IMR-90 (cell line): ENCODE measurements at regions not wholly inside any gene's neighbourhood (a gene's known extent, or its start where the extent isn't known, plus 50 kb on each side); places are given as distances from the start of the nearest gene placed in this dataset.

Source experiments
- ATAC-seq: fragments of 200-7000 bp; cut with Tn5 transposase; 2 replicates; pipeline ENCODE4 v1.9.1; 2020; ENCODE audit warnings: low read depth, mild to moderate bottlenecking, moderate library complexity
- BruUV-seq: library from RNA; stranded (reverse); fragments of 400-500 nt; replicated peaks from 2 replicates; lab custom pipeline; 2021; lab: Mats Ljungman, UMichigan
- CTCF ChIA-PET: fragments of 300-600 bp; formaldehyde crosslinking; extraction: SDS; loops from one replicate; lab custom pipeline; 2021; ENCODE audit warnings: antibody characterized with exemption; lab: Yijun Ruan, JAX
- POLR2A ChIA-PET: fragments of 300-600 bp; sonication (Branson Sonifier 250); formaldehyde crosslinking; loops from one replicate; lab custom pipeline; 2022; ENCODE audit warnings: antibody characterized with exemption; ENCODE audit not compliant: unreplicated experiment; lab: Charles Lee
- DNase-seq: peaks from one replicate; pipeline ENCODE4 v3.0.0; 2013
- H2AFZ ChIP-seq: replicated peaks from 2 replicates; pipeline ENCODE3; 2013; ENCODE audit warnings: low read length, mild to moderate bottlenecking; ENCODE audit not compliant: poor library complexity
- H2AK5ac ChIP-seq: 2 replicates; pipeline ENCODE4 v1.6.1; 2013; ENCODE audit warnings: low read depth, low read length, inconsistent platforms
- H2AK9ac ChIP-seq: replicated peaks from 2 replicates; pipeline ENCODE3; 2013; ENCODE audit warnings: mild to moderate bottlenecking, low read depth, low read length, moderate library complexity; ENCODE audit not compliant: poor library complexity
- H2BK120ac ChIP-seq: 2 replicates; pipeline ENCODE4 v1.6.1; 2013; ENCODE audit warnings: low read depth, low read length, inconsistent platforms
- H2BK15ac ChIP-seq: 3 replicates; pipeline ENCODE4 v1.6.1; 2013; ENCODE audit warnings: low read depth, low read length, inconsistent platforms
- H2BK20ac ChIP-seq: 2 replicates; pipeline ENCODE4 v1.6.1; 2013; ENCODE audit warnings: low read depth, mild to moderate bottlenecking, inconsistent platforms, low read length, moderate library complexity
- H2BK5ac ChIP-seq: 2 replicates; pipeline ENCODE4 v1.6.1; 2013; ENCODE audit warnings: mild to moderate bottlenecking, low read depth, low read length, inconsistent platforms; ENCODE audit not compliant: poor library complexity, severe bottlenecking
- H3K14ac ChIP-seq: replicated peaks from 2 replicates; pipeline ENCODE4 v1.6.1; 2013; ENCODE audit warnings: low read depth, low read length, inconsistent platforms
- H3K18ac ChIP-seq: 2 replicates; pipeline ENCODE4 v1.6.1; 2013; ENCODE audit warnings: low read depth, low read length, control low read depth
- H3K23ac ChIP-seq: 2 replicates; pipeline ENCODE4 v1.6.1; 2013; ENCODE audit warnings: low read depth, low read length, inconsistent platforms
- H3K27ac ChIP-seq: 2 replicates; pipeline ENCODE4 v1.5.1; 2013; ENCODE audit warnings: mild to moderate bottlenecking, control low read depth, low read length; ENCODE audit not compliant: insufficient read depth
- H3K27me3 ChIP-seq: 2 replicates; pipeline ENCODE4 v1.6.1; 2013; ENCODE audit warnings: low read length; ENCODE audit not compliant: control insufficient read depth, insufficient read depth
- H3K36me3 ChIP-seq: 2 replicates; pipeline ENCODE4 v1.6.1; 2013; ENCODE audit warnings: low read length, mixed read lengths; ENCODE audit not compliant: control insufficient read depth, insufficient read depth
- H3K4ac ChIP-seq: 2 replicates; pipeline ENCODE4 v1.6.1; 2013; ENCODE audit warnings: low read depth, low read length, inconsistent platforms
- H3K4me1 ChIP-seq: 2 replicates; pipeline ENCODE4 v1.6.1; 2013; ENCODE audit warnings: low read length, mixed read lengths; ENCODE audit not compliant: control insufficient read depth, insufficient read depth
- H3K4me2 ChIP-seq: 2 replicates; pipeline ENCODE4 v1.6.1; 2013; ENCODE audit warnings: low read depth, mild to moderate bottlenecking, control low read depth, low read length, moderate library complexity
- H3K4me3 ChIP-seq: 2 replicates; pipeline ENCODE4 v1.5.1; 2013; ENCODE audit warnings: low read depth, mild to moderate bottlenecking, control low read depth, low read length, moderate library complexity; ENCODE audit not compliant: insufficient read depth
- H3K56ac ChIP-seq: 2 replicates; pipeline ENCODE4 v1.6.1; 2013; ENCODE audit warnings: low read length, inconsistent platforms; ENCODE audit not compliant: insufficient read depth; ENCODE audit errors: extremely low read depth
- H3K79me1 ChIP-seq, 2 experiments: 2 replicates each; pipeline ENCODE4 v1.6.1; 2013; ENCODE audit warnings: low read length in 2 of 2, inconsistent platforms in 1 of 2, low read depth in 1 of 2
- H3K9ac ChIP-seq: 2 replicates; pipeline ENCODE4 v1.6.1; 2013; ENCODE audit warnings: low read depth, low read length, control low read depth
- H3K9me1 ChIP-seq: 2 replicates; pipeline ENCODE4 v1.6.1; 2013; ENCODE audit warnings: low read length, inconsistent platforms; ENCODE audit not compliant: insufficient read depth
- H3K9me3 ChIP-seq: 2 replicates; pipeline ENCODE4 v1.6.1; 2013; ENCODE audit warnings: low read length; ENCODE audit not compliant: control insufficient read depth, insufficient read depth
- H4K20me1 ChIP-seq: 2 replicates; pipeline ENCODE4 v1.6.1; 2013; ENCODE audit warnings: low read length, inconsistent platforms; ENCODE audit not compliant: insufficient read depth
- H4K5ac ChIP-seq: 2 replicates; pipeline ENCODE4 v1.6.1; 2013; ENCODE audit warnings: mild to moderate bottlenecking, low read depth, low read length, control low read depth
- H4K8ac ChIP-seq, 2 experiments: 2 replicates each; pipeline ENCODE4 v1.6.1; 2013; ENCODE audit warnings: low read depth in 2 of 2, low read length in 2 of 2, control low read depth in 1 of 2, inconsistent platforms in 1 of 2
- H4K91ac ChIP-seq: 2 replicates; pipeline ENCODE4 v1.6.1; 2013; ENCODE audit warnings: low read depth, low read length, inconsistent platforms; ENCODE audit not compliant: insufficient read depth
- BHLHE40 ChIP-seq: fragments of 150-350 bp; IDR thresholded peaks from 2 replicates; pipeline ENCODE4 v1.6.1; 2016; ENCODE audit warnings: mild to moderate bottlenecking, low read depth, low read length
- CEBPB ChIP-seq: IDR thresholded peaks from 2 replicates; pipeline ENCODE4 v1.6.1; 2012; ENCODE audit warnings: low read depth, low read length, improper control_type of control experiment
- CHD1 ChIP-seq: IDR thresholded peaks from 2 replicates; pipeline ENCODE4 v1.6.1; 2012; ENCODE audit warnings: low read depth, low read length, improper control_type of control experiment
- CTCF ChIP-seq: conservative IDR thresholded peaks from 2 replicates; pipeline ENCODE4 v1.5.1; 2012; ENCODE audit warnings: mild to moderate bottlenecking, low read depth, low read length, improper control_type of control experiment
- FOS ChIP-seq: fragments of 150-350 bp; IDR thresholded peaks from 2 replicates; pipeline ENCODE4 v1.6.1; 2016; ENCODE audit warnings: low read depth, low read length
- MAFK ChIP-seq: IDR thresholded peaks from 2 replicates; pipeline ENCODE4 v1.6.1; 2012; ENCODE audit warnings: low read depth, low read length, improper control_type of control experiment
- MXI1 ChIP-seq: IDR thresholded peaks from 2 replicates; pipeline ENCODE4 v1.6.1; 2012; ENCODE audit warnings: low read depth, mild to moderate bottlenecking, low read length, moderate library complexity, borderline replicate concordance
- NFE2L2 ChIP-seq: fragments of 150-350 bp; IDR thresholded peaks from 2 replicates; pipeline ENCODE4 v1.6.1; 2016; ENCODE audit warnings: low read depth, mild to moderate bottlenecking, low read length
- POLR2A ChIP-seq: IDR thresholded peaks from 2 replicates; pipeline ENCODE4 v1.6.1; 2012; ENCODE audit warnings: mild to moderate bottlenecking, low read depth, low read length
- RAD21 ChIP-seq: IDR thresholded peaks from 2 replicates; pipeline ENCODE4 v1.6.1; 2012; ENCODE audit warnings: low read length, improper control_type of control experiment
- RCOR1 ChIP-seq: IDR thresholded peaks from 2 replicates; pipeline ENCODE4 v1.6.1; 2012; ENCODE audit warnings: mild to moderate bottlenecking, low read length, improper control_type of control experiment; ENCODE audit not compliant: insufficient replicate concordance
- RFX5 ChIP-seq: IDR thresholded peaks from 2 replicates; pipeline ENCODE4 v1.8.0; 2012; ENCODE audit warnings: low read depth, mild to moderate bottlenecking, low read length, moderate library complexity
- SMC3 ChIP-seq: fragments of 150-350 bp; IDR thresholded peaks from 2 replicates; pipeline ENCODE4 v1.6.1; 2016; ENCODE audit warnings: low read depth, mild to moderate bottlenecking, antibody characterized with exemption, low read length, moderate library complexity
- USF2 ChIP-seq: fragments of 150-350 bp; IDR thresholded peaks from 2 replicates; pipeline ENCODE4 v1.6.1; 2017; ENCODE audit warnings: mild to moderate bottlenecking, antibody characterized with exemption, low read length, low read depth
- WGBS, 2 experiments: methylation state at CpG; one replicate each; pipeline versions ENCODE4 v1.1.5 to v1.1.7; 2013; ENCODE audit warnings: missing lambda C conversion rate in 2 of 2; ENCODE audit not compliant: insufficient read length in 1 of 2; ENCODE audit errors: extremely low coverage in 2 of 2; 5-methylcytosine and 5-hydroxymethylcytosine counted together
- dilution Hi-C: fragments of 300-500 bp; cut with HindIII; formaldehyde crosslinking; loops from one replicate; pipeline ENCODE4 v1.14.3; 2018; ENCODE audit warnings: low sequenced_read_pairs; ENCODE audit not compliant: unreplicated experiment
- in situ Hi-C: fragments of 300-500 bp; cut with MboI; formaldehyde crosslinking; loops from 3 replicates; pipeline ENCODE4 v1.14.3; 2019; ENCODE audit warnings: low sequenced_read_pairs, inconsistent platforms, mixed read lengths
- intact Hi-C: fragments of 100-400 bp; cut with micrococcal nuclease; formaldehyde crosslinking; loops from 2 replicates; pipeline ENCODE4 v1.10.0; 2022
- TF ChIP-seq, protein P1 (sequence below): fragments of 150-350 bp; IDR thresholded peaks from 2 replicates; pipeline ENCODE4 v1.6.1; 2016; ENCODE audit warnings: low read depth, mild to moderate bottlenecking, low read length, moderate library complexity, borderline replicate concordance

GRCh38 chr17:62164747-62165722, 100.0 kb upstream of the MED13 start:
- Histone ChIP-seq H3K27ac (no peak overlapping the region), H3K4me2 (no peak overlapping the region), H3K4ac (no peak overlapping the region), H3K36me3 (no peaks in the 10 kb centered on the region), H3K18ac (no peak overlapping the region), H3K9me1 (no peaks in the 10 kb centered on the region), H3K9ac (no peak overlapping the region), H3K23ac (no peak overlapping the region), H2BK15ac (no peak overlapping the region), H2BK20ac (no peak overlapping the region), H2AFZ (no peak overlapping the region), H2BK5ac (no peak overlapping the region), H2BK120ac (no peak overlapping the region), H4K5ac (no peak overlapping the region), H3K4me1 (no peaks in the 10 kb centered on the region), H3K79me1 (no peaks in the 10 kb centered on the region), H3K27me3 (no peaks in the 10 kb centered on the region; the same call in 1 of the 2 replicates), H4K8ac (no peak overlapping the region), H2AK5ac (no peak overlapping the region), H3K9me3 (no peaks in the 10 kb centered on the region), H3K14ac (no peak overlapping the region), H3K4me3 (no peak overlapping the region), H4K20me1 (no peaks in the 10 kb centered on the region), H2AK9ac (no peak overlapping the region), H3K56ac (no peak overlapping the region), H4K91ac (no peak overlapping the region)
- ATAC-seq (no peak; the same call in 1 of the 2 replicates), DNase-seq (no peak)
- intact Hi-C loops = no loop called here
- WGBS, 2 experiments = no CpG with 5 or more reads among the region's 3 CpGs
- no TSS peak for BruUV-seq
- in situ Hi-C loops = no loop called here
- POLR2A ChIA-PET = no interaction called here
- dilution Hi-C loops = no loop called here
- CTCF ChIA-PET = no interaction called here
- TF ChIP-seq RAD21 = no peak
- no peak for TF ChIP-seq MAFK
- no peak for TF ChIP-seq FOS
- no peak for TF ChIP-seq CEBPB
- TF ChIP-seq RCOR1 = no peak
- no peak for TF ChIP-seq NFE2L2
- no peak for TF ChIP-seq USF2
- TF ChIP-seq BHLHE40 = no peak
- TF ChIP-seq POLR2A = no peak
- no peak for TF ChIP-seq CHD1
- TF ChIP-seq SMC3 = no peak
- no peak for TF ChIP-seq CTCF
- no peak for TF ChIP-seq RFX5
- TF ChIP-seq, protein P1, sequence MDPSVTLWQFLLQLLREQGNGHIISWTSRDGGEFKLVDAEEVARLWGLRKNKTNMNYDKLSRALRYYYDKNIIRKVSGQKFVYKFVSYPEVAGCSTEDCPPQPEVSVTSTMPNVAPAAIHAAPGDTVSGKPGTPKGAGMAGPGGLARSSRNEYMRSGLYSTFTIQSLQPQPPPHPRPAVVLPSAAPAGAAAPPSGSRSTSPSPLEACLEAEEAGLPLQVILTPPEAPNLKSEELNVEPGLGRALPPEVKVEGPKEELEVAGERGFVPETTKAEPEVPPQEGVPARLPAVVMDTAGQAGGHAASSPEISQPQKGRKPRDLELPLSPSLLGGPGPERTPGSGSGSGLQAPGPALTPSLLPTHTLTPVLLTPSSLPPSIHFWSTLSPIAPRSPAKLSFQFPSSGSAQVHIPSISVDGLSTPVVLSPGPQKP = no peak
- TF ChIP-seq MXI1 = no peak
